Aorta (tissue), 5 donors: ENCODE measurements at regions not wholly inside any gene's neighbourhood (a gene's known extent, or its start where the extent isn't known, plus 50 kb on each side); places are given as distances from the start of the nearest gene placed in this dataset.
A peak's percentile ranks its signal among the peaks of the same experiment; 100 is the strongest.

ENCODE experiments used
- ATAC-seq: fragments of 200-7000 bp; cut with Tn5 transposase; one replicate; pipeline ENCODE4 v1.9.1; 2022; ENCODE audit warnings: moderate library complexity; ENCODE audit not compliant: low FRiP score
- DNase-seq, 2 donors: peaks; one replicate each; pipeline ENCODE4 v3.0.0-alpha.2; 2020
- H3K27ac ChIP-seq, 2 donors: one replicate each; pipeline ENCODE4 v1.5.1; 2013; ENCODE audit warnings: low read length in 2 of 2, mild to moderate bottlenecking in 2 of 2, moderate library complexity in 2 of 2, control low read depth in 1 of 2, inconsistent platforms in 1 of 2, low read depth in 1 of 2
- H3K27me3 ChIP-seq, 2 donors: one replicate each; pipeline ENCODE4 v1.6.1; 2013; ENCODE audit warnings: control low read depth in 1 of 2, low read length in 1 of 2, mild to moderate bottlenecking in 1 of 2, moderate library complexity in 1 of 2; ENCODE audit not compliant: insufficient read depth in 2 of 2, control insufficient read depth in 1 of 2
- H3K36me3 ChIP-seq, 2 donors: one replicate each; pipeline ENCODE4 v1.6.1; 2013; ENCODE audit warnings: control low read depth in 1 of 2, low read length in 1 of 2, mild to moderate bottlenecking in 1 of 2; ENCODE audit not compliant: insufficient read depth in 2 of 2, control insufficient read depth in 1 of 2
- H3K4me1 ChIP-seq, 2 donors: one replicate each; pipeline ENCODE4 v1.6.1; 2013; ENCODE audit warnings: low read length in 2 of 2, control low read depth in 1 of 2, mild to moderate bottlenecking in 1 of 2, moderate library complexity in 1 of 2; ENCODE audit not compliant: insufficient read depth in 2 of 2, control insufficient read depth in 1 of 2
- H3K4me3 ChIP-seq, 2 donors: one replicate each; pipeline ENCODE4 v1.5.1; 2013; ENCODE audit warnings: low read length in 2 of 2, control low read depth in 1 of 2, mild to moderate bottlenecking in 1 of 2
- H3K9me3 ChIP-seq: one replicate; pipeline ENCODE4 v1.6.1; 2013; ENCODE audit warnings: mild to moderate bottlenecking, low read length; ENCODE audit not compliant: control insufficient read depth
- WGBS, 2 donors: extraction: QIAGEN DNeasy Blood & Tissue Kit; methylation state at CpG; one replicate each; pipeline ENCODE4 v1.1.7; 2013; 5-methylcytosine and 5-hydroxymethylcytosine counted together
- intact Hi-C, 2 donors: fragments of 100-400 bp; cut with DNase I; formaldehyde crosslinking; loops; one replicate each; pipeline versions ENCODE4 v1.14.2 to v1.15.0; 2022
- donor health status: healthy with polysubstance abuse.
- donor health status: Bipolar disorder and iron deficiency.
- donor health status: DM: no; HTN: no; CAD: no.
- donor health status: DM: no; HTN: no; CAD: no.
- donor health status: DM: yes; HTN: yes; CAD: no.

DNA sequence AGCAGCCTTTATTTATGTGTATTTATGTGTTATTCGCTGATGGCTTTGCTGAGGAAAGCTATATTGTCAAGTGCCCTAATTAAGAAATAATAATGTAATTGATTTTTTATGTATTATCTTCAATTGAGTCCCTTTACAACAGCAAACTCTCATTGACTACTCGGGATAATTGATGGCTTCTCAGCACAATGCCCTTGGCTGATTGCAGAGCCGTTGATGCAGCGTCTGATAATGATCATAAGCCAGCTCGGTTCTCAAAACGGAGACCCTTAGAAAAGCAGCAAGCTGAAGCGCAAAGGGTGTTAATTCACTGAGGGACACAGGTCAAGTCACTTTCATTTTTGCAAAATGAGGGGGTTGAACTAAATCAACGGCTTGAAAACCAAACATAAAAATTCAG, 357.1 kb upstream of the KCNH8 start:
- intact Hi-C loops = no loop called here
- H3K36me3 ChIP-seq = no peaks in the 10 kb centered on the region
- no peak overlapping the region for H3K4me3 ChIP-seq
- ATAC-seq (no peak), DNase-seq (no peak)
- H3K9me3 ChIP-seq = no peaks in the 10 kb centered on the region
- no peaks in the 10 kb centered on the region for H3K27me3 ChIP-seq
- H3K4me1 ChIP-seq = no peaks in the 10 kb centered on the region
- no peak overlapping the region for H3K27ac ChIP-seq
- 56 to 68% methylated on average over 8 of the region's 8 CpGs for WGBS, 2 donors

DNA sequence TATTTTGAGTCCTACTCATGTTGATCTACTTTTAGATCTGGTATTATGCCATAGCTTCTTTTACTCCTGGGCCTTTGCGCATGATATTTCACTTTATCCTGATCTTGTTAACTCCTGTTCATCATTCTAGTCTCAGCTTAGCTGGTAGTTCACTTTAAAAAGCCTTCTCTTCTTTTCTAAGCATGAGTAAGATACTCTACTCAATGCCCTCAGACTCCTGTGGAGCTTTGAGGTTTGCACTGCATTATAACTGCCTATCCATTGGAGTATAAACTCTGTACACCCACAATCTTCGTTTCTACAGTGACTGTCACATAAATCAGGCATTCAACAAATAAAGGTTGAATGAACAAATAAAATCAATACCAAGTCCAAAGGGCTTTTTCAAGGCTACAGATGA, 357.9 kb upstream of the KCNH8 start:
- H3K9me3 ChIP-seq = no peaks in the 10 kb centered on the region
- H3K4me3 ChIP-seq = no peak overlapping the region
- intact Hi-C loops = no loop called here
- no peaks in the 10 kb centered on the region for H3K27me3 ChIP-seq
- no peaks in the 10 kb centered on the region for H3K36me3 ChIP-seq
- 68 to 69% methylated on average over 2 of the region's 2 CpGs for WGBS, 2 donors
- H3K4me1 ChIP-seq = no peaks in the 10 kb centered on the region
- DNase-seq (no peak), ATAC-seq (no peak)
- H3K27ac ChIP-seq = no peak overlapping the region

DNA sequence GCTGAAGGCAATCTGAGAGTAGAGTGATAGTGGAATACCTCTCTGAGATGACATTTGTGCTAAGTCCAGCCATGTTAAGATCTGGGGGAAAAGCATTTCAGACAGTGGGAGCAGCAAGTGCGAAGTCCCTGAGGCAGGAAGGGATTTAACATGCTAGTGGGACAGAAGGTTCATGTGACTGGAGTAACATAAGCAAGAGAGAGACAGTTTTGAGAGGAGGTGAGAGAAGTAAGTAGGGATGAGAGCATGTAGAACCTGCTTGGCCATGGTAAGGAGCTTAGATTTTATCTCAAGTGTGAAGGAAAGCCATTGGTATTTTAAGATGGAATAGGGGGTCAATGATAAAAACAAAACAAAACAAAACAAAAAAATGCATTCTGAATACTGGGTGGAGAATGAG, 358.6 kb upstream of the KCNH8 start:
- no peaks in the 10 kb centered on the region for H3K4me1 ChIP-seq
- DNase-seq (no peak), ATAC-seq (no peak)
- no peaks in the 10 kb centered on the region for H3K9me3 ChIP-seq
- H3K4me3 ChIP-seq = no peak overlapping the region
- H3K27me3 ChIP-seq = no peaks in the 10 kb centered on the region
- H3K27ac ChIP-seq = peak overlapping the region in 1 of 2 donors; percentile 19
- H3K36me3 ChIP-seq = no peaks in the 10 kb centered on the region
- intact Hi-C loops = no loop called here
- 96 to 97% methylated on average over 1 of the region's 1 CpG for WGBS, 2 donors

DNA sequence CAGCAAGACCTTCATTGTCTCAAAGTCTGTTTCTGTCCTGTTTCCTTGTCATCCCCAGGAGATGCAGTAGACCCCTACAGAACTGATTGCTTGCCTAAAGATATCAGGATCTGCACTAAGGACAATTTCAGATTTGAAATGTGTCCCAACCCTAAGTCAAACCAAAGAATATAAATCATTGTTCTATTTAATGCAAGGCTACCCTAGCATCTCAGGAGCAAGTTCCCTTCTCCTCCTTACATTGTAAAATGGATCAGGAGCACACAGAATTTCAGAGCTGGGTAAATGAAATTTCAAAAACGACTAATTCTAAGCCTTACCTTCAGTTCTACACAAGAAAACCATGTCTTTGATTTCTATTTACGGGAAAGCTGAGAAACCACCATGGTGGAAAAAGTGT, 360.9 kb upstream of the KCNH8 start:
- no peaks in the 10 kb centered on the region for H3K9me3 ChIP-seq
- WGBS, 2 donors = 93 to 99% methylated on average over 2 of the region's 2 CpGs
- no peaks in the 10 kb centered on the region for H3K4me1 ChIP-seq
- intact Hi-C loops = no loop called here
- H3K27me3 ChIP-seq = no peaks in the 10 kb centered on the region
- ATAC-seq = no peak
- H3K27ac ChIP-seq = no peak overlapping the region
- H3K36me3 ChIP-seq = no peaks in the 10 kb centered on the region
- no peak for DNase-seq
- H3K4me3 ChIP-seq = no peak overlapping the region

DNA sequence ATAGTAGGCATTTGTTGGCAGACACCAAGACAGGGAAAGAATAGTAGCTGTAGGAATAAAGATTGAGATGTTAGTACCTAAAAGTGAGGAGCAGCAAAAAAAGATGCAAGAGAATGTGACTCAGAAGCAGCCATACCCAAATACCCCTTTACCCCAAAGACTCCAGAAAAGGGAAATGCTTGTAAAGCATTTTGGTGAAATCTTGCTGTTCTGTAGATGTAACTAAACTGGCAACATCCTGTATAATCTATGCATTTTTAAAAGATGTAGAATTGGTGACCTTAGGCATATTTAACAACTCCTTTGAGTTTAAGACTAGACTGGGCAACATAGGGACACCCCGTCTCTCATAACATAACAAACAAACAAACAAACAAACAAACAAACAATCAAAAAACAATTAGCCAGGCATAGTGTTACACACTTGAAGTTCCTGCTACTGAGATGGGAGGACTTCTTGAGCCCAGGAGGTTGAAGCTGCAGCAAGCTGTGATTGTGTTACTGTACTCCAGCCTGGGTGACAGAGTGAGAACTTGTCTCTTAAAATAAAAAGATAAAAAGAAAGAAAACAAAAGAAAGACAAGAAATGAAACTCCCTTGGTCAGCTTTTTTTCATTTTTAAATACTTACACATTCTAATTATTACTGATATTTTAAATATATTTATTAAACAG, 361.5 kb upstream of the KCNH8 start:
- DNase-seq = no peak
- H3K4me1 ChIP-seq = no peaks in the 10 kb centered on the region
- H3K4me3 ChIP-seq = no peak overlapping the region
- intact Hi-C loops = no loop called here
- no peaks in the 10 kb centered on the region for H3K27me3 ChIP-seq
- no peaks in the 10 kb centered on the region for H3K9me3 ChIP-seq
- H3K27ac ChIP-seq = no peak overlapping the region
- H3K36me3 ChIP-seq = no peaks in the 10 kb centered on the region
- no peak for ATAC-seq
- WGBS, 2 donors = 67 to 79% methylated on average over 1 of the region's 1 CpG

DNA sequence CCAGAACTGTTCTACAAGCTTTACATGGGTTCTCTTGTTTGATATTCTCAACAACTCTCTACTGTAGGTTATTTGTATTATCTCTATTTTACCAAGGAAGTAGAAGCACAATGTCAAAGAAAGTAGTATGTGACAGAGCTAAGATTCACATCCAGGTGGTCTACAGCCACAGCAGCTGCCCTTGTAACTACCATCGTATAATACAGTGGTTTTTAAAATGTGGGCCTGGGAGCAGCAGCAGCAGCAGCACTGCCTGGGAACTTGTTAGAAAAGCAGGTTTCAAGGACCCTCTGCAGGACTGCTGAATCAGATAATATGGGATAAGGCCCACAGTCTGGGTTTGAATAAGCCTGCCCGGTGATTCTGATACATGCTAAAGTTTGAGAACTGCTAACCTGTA, 357.1 kb upstream of the SATB1 start:
- Histone ChIP-seq H3K27ac (no peak overlapping the region), H3K4me1 (no peaks in the 10 kb centered on the region), H3K4me3 (no peak overlapping the region), H3K36me3 (no peaks in the 10 kb centered on the region), H3K9me3 (no peaks in the 10 kb centered on the region), H3K27me3 (no peaks in the 10 kb centered on the region)
- ATAC-seq = no peak
- 83 to 85% methylated on average over 2 of the region's 2 CpGs for WGBS, 2 donors
- DNase-seq = no peak
- intact Hi-C loops = no loop called here

DNA sequence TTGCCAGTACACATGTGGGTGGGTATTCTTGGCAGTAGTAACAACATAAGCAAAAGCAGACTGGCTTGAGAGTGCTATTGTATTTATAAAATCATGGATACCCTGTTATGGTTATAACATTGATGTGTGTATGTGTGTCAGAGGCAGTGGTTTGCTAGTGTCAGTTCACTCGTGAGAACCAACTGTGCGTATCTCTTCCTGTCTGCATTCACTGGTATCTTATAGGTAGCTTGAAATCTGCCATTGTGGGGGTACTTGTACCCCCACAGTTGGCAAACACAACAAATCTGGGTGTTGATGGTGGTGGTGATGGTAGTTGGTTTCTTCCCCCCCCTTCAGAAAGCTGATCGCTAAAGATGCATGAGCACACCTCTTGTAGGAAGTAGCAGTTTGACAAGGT, 355.8 kb upstream of the SATB1 start:
- Histone ChIP-seq H3K27ac (no peak overlapping the region), H3K36me3 (no peaks in the 10 kb centered on the region), H3K9me3 (no peaks in the 10 kb centered on the region), H3K27me3 (no peaks in the 10 kb centered on the region), H3K4me3 (no peak overlapping the region), H3K4me1 (no peaks in the 10 kb centered on the region)
- no peak for DNase-seq
- no peak for ATAC-seq
- WGBS, 2 donors = 78 to 86% methylated on average over 3 of the region's 3 CpGs
- intact Hi-C loops = no loop called here

DNA sequence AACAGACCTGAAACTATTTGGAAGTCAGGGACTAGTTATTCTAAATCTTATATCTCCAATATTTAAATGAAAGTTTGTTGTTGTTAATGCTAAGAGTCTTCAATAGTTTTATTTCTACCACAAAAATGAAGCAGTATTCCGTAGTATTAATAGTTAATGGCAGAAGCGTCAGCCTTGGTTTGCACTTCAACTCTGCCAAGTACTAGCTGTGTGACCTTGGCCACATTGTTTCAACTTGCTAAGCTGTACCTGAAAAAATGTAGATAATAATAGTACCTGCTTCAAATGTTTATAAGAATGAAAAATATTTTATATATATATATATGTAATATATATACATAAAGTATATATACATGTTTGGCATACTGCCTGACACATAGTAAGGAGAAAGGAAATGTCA, 354.6 kb upstream of the SATB1 start:
- 61 to 69% methylated on average over 2 of the region's 2 CpGs for WGBS, 2 donors
- Histone ChIP-seq H3K36me3 (no peaks in the 10 kb centered on the region), H3K27ac (no peak overlapping the region), H3K9me3 (no peaks in the 10 kb centered on the region), H3K4me1 (no peaks in the 10 kb centered on the region), H3K27me3 (no peaks in the 10 kb centered on the region), H3K4me3 (no peak overlapping the region)
- intact Hi-C loops = no loop called here
- DNase-seq (no peak), ATAC-seq (no peak)

DNA sequence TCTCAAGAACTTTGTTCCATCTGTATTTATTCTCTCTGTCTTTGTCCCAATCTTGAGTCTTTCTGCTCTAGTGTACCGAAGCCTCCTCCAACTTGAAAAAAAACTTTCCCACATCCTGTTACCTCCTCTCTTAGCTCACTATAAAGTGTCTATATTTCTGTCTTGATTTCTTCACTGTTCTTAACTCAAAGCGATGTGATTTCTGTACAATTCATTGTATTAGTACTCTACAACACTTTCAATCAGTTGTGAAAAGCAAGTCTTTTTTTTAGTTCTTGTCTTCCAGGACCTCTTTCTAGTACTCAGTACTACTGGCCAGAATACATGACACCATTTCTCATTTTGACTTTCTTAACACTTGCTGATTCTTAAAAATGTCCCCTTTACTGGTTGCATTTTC, 353.5 kb upstream of the SATB1 start:
- intact Hi-C loops = no loop called here
- H3K27me3 ChIP-seq = no peaks in the 10 kb centered on the region
- H3K27ac ChIP-seq = no peak overlapping the region
- H3K36me3 ChIP-seq = no peaks in the 10 kb centered on the region
- 42 to 63% methylated on average over 2 of the region's 2 CpGs for WGBS, 2 donors
- H3K4me1 ChIP-seq = no peaks in the 10 kb centered on the region
- no peak overlapping the region for H3K4me3 ChIP-seq
- DNase-seq (no peak), ATAC-seq (no peak)
- no peaks in the 10 kb centered on the region for H3K9me3 ChIP-seq
